Right renal pelvis (tissue), 4 donors: ENCODE measurements at regions not wholly inside any gene's neighbourhood (a gene's known extent, or its start where the extent isn't known, plus 50 kb on each side); places are given as distances from the start of the nearest gene placed in this dataset.
"Not testable (repeated sequence)": the region's sequence is repeated elsewhere in the genome, so short reads cannot be mapped to it uniquely, and the experiment has no call there.

Experiments
- DNase-seq, 4 donors: peaks; one replicate each; pipeline ENCODE4 v3.0.0-alpha.2; 2013; ENCODE audit warnings: low read depth in 4 of 4, low spot score in 3 of 4, missing footprints in 1 of 4

DNA sequence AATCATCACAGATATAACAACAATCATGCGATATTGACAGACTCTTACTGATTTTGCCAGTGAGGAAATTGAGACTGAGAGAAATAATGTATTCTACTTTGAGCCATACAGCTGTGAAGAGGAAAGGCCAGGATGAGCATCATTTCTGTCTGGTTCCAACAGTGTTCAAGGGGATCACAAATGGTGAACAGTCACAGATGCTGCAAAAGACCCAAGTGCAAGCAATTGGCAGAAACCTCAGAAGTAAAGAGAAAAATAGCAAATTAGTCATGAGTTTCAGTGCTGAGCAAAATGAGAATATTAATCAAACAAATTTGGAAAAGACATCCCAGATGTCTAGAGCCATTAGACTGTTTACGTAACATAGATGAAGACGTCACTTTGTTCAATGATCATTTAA, 114.1 kb downstream of the RAB38 start:
- DNase-seq, result no peak

- DNase-seq, result no peak
Measured at GRCh38 chr11:88059326-88059725, 115.9 kb downstream of the RAB38 start.

DNA sequence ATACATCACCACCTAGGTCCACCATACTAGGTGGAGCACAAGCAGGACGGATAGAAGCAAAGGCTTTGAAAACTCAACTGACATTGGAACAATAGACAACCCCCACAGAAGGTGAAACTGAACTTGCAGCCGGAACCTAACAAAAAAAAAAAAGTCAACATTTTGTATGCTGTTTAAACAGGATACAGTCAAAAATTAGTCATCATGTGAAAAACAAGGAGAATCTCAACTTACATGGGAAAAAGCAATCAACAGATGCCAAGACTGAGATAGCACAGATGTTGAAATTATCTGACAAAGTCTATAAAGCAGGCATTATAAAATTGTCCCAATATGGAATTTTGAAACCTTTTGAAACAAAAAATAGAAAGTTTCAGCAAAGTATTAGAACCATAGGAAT, 123.8 kb downstream of the RAB38 start:
- DNase-seq, result no peak

DNA sequence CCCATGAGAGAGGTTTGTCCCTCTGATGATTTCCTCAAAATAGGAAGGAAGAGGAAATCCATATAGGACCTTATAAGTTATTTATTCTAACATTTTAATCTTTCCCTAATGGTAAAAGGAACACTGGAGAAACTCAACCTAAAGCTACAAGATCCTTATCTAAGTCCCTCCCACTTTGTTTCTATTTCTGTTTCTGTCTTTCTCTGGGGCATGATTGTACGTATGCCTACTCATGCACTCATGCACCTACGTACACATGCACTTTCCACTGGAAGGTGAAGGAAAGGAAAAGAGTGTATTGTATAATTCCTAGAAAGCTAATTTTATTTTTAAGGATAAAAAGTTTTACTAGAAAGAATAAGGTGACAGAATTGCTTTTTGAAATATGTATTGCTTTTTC, 125.0 kb downstream of the RAB38 start:
- DNase-seq, result no peak

DNA sequence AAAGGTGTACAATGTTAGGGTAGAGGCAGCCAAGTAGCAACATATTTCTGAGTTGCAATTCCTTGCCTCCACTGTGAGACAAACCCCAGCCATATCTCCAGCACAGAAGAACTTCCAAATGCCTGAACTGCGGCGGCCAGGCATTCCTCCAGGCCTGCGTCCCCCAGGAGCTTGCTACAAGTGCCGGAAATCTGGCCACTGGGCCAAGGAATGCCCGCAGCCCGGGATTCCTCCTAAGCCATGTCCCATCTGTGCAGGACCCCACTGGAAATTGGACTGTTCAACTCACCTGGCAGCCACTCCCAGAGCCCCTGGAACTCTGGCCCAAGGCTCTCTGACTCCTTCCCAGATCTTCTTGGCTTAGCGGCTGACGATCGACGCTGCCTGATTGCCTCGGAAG, 130.0 kb downstream of the RAB38 start:
- DNase-seq, result not testable (repeated sequence)

- not testable (repeated sequence) for DNase-seq
Measured at GRCh38 chr11:88044658-88045057, 130.6 kb downstream of the RAB38 start.

DNA sequence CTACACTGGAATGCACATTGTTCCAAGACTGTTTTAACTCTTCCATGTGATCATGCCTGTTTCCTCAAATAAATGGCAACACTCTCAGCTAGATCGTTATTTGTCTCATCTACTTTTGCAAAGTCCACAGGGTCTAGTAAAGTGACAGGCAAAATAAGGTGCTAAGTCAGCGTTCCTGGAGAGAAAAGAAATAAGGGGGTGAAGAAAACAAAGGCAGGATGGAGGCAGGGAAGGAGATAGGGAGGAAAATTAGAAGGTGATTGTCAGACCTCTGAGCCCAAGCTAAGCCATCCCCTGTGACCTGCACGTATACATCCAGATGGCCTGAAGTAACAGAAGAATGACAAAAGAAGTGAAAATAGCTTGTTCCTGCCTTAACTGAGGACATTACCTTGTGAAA, 132.1 kb downstream of the RAB38 start:
- DNase-seq, result no peak

DNA sequence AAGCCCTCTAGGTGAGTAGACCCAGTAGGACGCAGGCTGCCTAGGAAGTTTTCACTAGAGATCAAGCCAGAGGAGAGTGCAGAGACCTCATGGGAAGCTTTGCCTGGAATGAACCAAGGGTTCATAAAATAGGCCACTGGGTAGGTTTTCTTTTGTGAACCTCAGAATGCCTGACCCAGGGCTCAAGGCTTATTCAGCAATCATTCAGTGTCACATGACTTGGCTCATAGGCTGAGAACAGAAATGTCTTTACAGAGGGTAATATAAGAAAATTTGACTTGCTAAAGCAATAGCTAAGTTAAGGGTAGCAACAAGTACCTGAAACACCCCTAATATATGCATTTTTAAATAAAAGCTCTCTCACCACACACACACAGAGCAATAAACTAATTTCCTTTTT, 132.6 kb downstream of the RAB38 start:
- no peak for DNase-seq

- DNase-seq, result no peak
Measured at GRCh38 chr11:88042238-88042637, 133.0 kb downstream of the RAB38 start.

- DNase-seq, result no peak
Measured at GRCh38 chr11:88041679-88042078, 133.6 kb downstream of the RAB38 start.

GRCh38 chr11:88040148-88040496, 135.1 kb downstream of the RAB38 start:
- DNase-seq, result no peak

DNA sequence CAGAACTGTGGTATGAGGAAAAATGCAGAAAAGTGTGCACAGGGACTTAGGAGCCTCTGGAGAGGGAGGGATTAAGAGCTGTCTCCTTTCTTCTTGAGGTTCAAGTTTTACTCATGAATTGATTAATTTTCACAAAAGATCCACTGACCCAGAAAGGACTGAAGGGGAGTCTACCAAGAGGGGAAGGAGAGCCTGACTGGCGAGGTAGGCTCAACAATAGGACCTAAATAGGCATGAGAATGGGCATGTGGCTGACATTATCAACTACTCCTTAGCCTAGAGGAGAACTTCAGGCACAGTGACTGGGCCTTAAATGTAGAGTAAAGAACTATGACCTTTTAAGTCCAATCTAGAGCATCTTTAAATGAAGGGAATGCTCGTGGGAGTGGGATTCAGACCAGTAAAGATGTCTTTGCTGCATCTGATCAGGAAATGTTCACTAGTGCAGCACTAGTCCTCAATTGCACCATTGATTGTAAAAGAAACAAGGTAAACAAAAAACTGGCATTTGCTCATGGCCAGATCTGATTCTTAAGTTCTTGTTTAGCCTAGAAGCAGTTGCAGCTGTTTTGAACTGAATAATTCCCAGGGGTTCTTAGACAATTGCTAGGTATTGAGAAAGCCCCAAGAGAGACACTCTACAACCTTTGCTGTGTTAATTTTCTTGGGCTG, 135.6 kb downstream of the RAB38 start:
- no peak for DNase-seq

DNA sequence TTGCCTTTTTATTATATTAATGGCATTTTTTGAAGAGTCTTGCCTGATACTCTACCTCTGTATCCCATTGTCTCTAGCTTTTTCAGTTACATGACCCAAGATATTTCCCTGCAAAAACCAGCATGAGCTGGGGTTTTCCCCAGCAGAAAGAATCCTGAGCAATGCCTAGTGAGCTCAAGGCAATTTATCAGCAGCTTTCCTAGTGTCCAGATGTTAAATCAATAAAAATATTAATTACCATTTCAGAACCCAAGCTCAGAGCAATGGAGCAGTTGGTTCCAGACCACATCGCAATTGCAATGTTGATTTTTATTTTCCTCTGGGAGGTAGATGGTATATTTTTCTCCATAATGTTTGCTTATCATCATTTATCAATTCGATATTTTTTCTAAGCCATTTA, 137.2 kb downstream of the RAB38 start:
- DNase-seq, result no peak

DNA sequence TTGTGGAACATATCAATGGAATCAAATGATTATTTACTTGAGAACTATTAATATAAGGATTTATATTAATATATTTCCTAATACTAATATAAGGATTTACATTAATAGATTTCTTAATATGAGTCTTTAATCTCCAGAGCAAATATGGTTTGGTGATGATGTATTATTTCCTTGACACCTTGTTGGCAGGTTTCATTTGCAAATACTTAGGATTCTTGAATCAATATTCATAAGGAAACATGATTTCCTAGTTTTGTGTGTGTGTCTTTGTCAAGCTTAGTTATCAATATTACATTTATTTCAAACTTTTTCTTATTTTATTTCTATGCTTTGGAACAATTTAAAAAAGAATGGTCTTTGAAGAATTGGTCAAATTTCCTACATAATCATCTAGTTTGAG, 138.5 kb downstream of the RAB38 start:
- DNase-seq, result no peak

DNA sequence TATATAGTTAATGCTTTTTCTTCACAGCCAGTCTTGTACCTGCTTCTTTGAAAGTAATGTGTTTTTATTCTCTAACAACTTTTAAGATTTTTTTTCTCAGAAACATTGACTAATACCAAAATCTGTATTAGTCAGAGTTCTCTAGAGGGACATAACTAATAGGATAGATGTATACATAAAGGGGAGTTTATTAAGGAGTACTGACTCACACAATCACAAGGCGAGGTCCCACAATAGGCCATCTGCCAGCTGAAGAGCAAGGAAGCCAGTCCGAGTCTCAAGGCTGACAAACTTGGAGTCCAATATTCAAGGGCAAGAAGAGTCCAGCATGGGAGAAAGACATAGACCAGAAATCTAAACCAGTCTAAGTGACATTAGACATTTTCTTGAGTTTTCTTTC, 140.0 kb downstream of the RAB38 start:
- DNase-seq, result no peak

DNA sequence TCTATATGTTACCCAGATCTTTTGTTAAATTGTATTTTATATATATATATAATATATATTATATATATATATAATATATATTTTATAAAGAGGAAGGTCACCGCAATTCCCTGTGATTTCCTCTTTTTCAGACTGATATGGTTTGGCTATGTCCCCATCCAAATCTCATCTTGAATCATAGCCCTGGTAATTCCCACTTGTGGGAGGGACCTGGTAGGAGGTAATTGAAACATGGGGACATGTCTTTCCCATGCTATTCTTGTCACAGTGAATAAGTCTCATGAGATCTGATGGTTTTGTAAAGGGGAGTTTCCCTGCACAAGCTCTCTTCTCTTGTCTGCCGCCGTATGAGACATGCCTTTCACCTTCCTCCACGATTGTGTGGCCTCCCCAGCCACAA, 157.6 kb downstream of the RAB38 start:
- no peak for DNase-seq

DNA sequence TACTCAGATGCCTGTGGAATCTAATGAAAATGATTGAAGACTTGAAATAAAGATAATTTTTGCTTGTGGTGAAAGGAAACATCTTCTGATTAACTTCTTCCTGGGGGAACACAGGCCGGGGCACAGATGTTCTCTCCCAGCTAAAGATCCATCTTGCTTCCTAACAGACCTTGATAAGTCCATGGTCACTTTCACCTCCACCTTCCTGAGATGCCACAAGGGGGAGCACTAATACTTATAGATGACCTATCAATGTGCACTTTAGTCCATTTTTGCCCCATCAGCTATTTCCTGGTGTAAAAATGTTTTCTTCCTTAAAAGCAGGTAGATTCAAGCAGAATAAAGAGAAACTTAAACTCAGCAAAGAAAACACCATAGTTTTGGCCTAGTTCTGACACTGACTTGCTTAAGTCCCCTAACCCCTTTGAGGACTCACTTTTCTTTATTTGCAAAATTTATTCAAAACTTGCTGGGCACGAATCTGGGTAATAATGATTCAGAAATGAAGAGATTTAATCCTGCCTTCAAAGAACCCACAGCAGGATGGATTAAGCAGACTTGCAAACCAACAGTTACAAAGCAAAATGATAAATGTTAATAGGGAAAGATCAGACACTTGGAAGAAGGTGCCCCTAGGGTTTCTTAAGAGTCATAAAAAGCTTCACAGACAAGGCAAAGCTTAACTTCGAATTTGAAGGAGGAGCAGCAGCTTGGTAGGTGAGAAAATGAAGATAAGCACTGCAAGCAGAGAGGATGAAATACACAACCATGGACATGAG, 158.7 kb downstream of the RAB38 start:
- DNase-seq, result peak; percentile 47 to 71 (median 58)

DNA sequence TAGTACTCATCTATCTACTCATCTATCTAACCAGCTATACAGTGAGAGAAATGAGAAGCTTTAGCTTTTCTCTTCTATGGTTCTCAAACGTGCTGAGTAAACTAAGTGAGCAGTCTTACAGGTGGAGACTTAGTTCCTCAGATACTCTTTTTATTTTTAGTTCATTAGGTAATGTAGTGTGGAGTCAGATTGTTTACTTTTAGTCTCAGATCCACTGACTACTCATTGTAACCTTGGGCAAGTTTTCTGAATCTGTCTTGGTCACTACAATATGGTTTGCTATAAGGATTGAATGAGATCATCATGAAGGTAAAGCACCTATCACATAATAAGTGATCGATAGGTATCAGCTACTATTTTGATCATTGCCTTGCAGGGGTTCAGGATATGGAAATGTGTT, 160.1 kb downstream of the RAB38 start:
- DNase-seq, result no peak

DNA sequence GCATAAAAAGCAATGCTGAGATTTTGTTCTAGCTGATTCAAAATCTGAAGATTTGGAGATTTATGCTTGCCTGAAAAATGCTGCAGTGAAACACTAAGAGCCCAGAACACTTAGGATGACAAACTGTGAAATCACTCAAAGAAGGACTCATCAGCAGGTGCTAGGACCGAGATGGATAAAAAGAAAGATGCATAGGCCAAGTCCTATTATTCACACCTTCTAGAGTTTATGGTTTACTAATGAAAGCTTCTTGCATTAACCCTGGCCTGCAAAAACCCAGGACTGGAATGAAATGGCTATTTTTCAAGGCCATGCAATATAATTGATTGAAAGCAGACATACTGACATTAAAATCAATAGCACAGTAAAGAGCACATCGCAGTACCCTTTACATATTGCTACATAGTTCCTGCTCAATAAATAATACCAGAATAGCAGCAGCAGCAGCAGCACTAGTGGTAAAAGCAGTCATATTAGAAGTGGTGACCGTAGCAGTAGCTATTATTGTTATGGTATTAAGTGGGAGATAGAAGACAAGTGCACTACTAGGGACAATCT, 161.7 kb downstream of the RAB38 start:
- no peak for DNase-seq

DNA sequence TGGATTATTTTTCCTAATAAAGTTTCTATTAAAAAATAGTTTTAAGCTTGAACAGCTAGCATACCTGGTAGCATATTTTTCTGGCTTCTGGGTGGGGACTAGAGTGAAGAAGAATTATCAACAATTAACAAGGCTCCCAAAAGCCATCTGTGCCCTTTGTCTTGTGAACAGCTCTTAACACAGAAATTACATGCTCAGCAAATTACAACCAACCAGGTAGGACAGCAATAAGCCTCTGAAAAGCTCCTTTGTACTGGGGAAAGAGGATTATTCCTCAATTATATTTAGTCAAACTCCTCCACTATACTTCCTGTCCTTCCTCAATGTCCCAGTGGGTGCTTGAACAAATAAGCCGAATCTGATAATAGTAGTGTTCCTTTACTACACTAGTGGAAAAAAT, 162.8 kb downstream of the RAB38 start:
- no peak for DNase-seq

GRCh38 chr11:87976009-87976408, 199.2 kb downstream of the RAB38 start:
- no peak for DNase-seq

- no peak for DNase-seq
Measured at GRCh38 chr11:87974797-87975196, 200.4 kb downstream of the RAB38 start.
